NCI-H510A (cell line): ENCODE measurements at regions not wholly inside any gene's neighbourhood (a gene's known extent, or its start where the extent isn't known, plus 50 kb on each side); places are given as distances from the start of the nearest gene placed in this dataset.

Experiments
- DNase-seq: peaks from one replicate; lab custom pipeline; 2025; lab: John Stamatoyannopoulos, UW

DNA sequence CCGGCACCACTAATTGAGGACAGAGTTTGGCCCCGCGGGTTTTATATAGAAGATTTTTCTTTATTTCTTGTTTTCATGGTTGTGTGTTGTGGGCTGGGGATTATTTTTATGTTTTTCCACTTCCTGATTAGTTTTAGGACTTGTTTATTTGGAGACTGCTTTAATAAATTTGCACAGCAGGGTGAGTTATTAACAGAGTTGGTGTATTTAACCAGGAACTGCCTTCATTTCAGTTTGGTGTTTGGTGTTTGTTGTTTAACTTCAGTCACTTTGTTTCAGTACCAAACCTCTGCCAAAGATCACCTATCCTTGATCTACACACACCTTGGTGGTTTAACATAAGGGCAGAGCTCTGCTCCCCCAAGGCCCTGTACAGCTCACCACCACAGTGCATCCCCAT lies 103.5 kb upstream of the LMO4 start:
- no peak for DNase-seq

DNA sequence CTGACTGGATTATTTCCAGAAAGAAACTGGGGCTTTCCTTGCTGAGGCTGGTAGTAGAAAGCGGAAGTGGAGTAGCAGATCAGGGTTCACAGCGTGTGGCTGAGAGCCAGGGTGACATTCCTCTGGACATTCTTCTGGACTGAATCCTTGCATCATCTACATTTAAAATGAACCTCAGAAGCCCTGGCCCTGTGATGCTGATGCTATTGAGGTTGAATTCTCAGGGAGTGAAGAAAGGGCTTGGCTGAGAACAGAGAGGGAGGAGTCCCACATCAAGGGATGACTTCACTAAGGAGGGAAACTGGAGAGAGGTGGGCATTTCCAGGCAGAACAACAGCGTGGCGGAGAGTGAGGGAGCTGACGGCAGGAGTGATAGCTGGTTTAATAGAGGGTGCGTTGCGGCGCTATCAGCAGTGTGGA lies 102.3 kb upstream of the LMO4 start:
- no peak for DNase-seq

DNA sequence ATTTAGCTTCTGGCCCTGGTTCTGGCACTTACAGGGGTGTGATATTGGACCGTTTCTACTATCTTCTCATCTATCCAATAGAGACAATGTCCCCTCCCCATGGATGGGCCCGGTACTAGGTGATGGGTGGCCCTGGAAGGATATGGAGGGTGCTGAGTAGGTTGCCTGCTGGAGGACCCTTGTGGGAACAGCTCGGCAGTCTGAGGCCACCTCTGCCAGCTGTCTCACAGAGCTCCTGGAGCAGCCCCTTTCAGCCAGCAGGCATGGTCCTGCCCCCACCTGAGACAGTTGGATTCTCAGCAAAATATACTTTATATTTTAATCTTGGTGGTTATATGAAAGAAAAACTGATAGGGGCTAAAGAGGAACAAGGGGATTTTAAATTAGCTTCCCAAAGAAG lies 101.0 kb upstream of the LMO4 start:
- no peak for DNase-seq

DNA sequence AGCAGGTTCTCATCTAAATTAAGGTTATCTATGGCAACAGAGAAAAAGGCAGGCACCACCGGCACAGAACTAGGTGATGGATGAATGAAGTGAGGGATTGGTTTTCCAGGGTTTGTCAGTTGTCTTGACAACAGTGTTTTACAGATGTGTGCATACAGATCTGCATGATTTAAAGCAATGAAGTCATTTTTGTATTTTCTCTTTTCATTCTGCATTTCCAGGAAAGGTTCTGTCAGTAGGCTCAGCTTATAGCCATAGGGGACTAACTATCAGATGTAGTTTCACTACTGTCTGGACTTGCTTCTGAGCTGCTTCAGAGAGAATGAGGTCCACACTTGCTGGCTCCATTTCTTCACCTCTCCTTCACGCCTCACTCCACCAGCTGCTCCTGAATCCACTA lies 98.2 kb upstream of the LMO4 start:
- DNase-seq: no peak

DNA sequence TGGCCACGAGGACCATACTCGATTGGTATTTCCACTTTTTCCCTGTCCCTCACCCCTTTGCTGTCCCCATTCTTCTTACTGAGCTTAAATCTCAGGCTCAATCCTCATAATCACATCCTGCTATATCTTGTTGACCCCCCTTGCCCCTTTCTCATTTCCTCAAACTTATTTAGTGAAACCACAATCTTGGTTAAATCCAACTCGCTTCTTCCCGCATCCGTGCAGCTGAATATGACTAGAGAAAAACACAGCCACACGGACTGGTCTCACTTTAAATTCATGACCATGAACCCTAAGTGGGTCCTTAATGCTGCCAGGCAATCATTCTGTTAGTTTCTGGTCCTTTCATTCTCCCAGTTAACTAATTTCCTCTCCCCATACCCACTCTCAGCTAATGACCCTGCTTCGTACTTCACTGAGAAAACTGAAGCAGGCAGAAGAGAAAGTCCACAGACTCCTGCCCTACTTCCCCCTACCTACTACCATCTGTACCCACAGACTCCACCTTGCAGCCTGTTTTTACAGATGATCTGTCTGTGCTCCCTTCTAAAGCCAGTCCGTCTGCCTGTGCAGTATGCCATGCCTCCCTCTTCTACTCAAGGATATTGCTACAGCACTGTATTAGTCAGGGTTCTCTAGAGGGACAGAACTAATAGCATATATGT lies 96.8 kb upstream of the LMO4 start:
- no peak for DNase-seq

DNA sequence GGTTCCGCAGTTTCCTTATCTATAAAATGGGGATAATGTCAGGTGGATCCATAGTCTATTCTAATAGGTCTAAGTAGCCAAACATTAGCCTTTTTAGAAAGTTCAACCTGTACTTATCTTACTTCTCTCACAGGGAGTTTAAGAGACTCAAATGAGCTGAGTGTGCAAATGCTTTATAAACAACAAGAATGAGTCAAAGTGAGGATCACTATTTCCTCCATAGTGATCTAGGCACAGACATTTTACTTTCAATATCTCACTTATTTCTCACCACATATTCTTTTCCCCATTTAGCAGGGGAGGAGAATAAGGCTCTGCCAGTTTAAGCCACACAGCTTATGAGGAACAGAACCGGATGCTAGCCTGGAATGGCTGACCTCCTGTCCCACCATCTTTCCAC lies 92.1 kb upstream of the LMO4 start:
- DNase-seq: no peak

DNA sequence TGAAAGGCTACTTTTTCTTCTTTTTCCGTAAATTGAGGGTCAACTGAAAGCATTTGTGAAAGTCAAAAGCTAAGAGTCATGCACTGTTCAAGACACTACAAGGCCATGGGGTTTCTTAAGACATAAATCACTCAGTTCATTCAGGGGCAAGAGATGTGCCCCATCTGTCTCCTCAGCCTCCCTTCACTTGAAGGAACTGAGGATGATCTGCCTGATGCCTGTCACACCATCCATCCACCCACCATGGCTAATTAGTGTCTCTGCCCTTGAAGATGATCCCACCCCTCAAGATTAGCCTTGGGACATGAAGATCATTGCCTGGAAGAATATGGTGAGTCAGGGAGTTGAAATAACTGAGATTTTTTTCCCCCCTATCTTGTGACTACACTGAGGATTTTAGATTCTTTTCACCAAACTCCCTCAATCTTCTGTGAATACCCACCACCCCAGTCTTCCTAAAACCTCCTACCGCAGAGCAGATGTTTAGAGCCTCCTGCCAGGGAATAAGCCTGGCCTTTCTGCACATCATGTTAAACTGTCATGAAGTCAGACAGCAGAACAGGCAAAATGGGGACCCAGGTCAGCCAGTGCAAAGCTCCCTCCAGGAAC lies 88.6 kb upstream of the LMO4 start:
- DNase-seq: no peak

DNA sequence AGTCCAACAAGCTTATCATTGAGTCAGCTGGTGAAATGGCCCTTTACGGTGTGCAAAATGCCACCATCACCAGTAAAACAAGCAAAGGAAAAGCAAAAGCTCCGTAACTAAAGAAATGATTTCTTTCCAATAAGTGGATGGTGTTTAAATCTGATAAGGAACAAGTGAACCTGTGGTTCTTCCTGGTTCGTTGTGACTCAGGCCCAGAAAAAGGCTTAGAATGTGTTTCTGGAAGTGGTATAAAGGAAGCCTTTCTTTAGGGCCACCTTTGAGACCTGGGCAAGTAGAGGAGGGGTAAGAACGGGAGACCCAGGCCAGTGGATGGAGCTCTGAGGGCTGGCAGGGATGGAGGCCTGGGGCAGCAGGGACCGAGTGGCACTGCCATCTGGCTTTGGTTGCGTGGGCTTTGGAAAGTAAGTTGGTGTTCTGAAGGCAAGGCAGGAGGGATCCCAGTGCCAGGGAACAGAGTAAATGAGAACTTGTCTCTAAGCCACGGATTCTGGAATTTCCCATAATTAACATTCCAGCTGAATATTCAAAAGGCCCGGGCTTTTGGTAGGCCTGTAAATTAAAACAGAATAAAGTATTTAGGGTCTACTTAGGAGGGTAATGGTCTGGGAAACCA lies 87.9 kb upstream of the LMO4 start:
- DNase-seq: no peak

DNA sequence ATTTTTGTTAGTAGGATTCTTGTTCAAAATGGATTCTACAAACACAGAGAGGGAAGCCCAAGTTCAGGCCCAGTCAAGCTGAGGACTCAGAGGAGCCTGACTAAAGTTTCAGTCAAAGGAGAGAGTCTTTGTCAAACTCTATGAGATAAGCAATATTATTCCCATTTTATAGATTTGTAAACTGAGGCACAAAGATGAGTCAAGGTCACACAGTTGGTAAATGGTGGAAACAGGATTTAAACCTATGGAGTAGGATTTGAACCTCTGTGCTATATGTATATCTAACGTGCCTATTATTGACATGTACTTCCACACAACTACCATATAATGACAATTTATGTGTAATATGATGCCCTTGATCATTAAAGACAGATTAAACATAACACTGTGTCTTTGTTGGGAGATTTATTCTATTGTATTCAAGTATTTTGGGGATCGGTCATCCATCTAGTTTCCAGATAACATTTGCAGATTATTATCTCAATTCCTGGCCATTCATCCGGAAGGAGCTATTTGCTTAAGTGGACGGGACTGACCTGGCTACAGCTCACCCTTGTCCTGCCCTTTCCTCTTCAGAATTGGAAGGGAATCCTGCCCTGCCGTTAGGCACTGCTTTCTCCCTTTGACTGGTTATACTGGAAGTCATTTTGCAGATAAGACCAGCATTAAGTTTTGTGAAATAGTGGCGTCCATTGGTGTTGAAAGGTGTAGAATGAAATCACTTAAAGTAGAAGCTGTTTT lies 86.1 kb upstream of the LMO4 start:
- no peak for DNase-seq

DNA sequence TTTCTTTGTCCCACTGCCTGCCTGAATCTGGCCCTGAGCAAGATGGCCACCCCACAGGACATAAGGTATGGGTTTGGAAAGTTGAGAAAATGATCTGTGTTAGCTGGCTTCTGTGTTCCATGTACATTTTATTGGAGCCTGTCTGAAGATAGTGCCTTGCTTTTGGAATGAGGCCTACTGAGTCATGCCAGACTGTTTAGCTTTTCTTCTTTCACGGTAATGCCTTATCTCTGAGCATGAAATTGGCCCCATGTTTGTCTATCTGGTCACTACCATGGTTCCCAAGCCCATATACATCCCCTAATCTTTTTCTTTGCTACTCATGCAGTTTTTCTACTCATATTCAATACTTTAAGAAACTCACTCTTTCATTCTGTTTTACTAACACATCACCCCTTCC lies 85.1 kb upstream of the LMO4 start:
- no peak for DNase-seq

DNA sequence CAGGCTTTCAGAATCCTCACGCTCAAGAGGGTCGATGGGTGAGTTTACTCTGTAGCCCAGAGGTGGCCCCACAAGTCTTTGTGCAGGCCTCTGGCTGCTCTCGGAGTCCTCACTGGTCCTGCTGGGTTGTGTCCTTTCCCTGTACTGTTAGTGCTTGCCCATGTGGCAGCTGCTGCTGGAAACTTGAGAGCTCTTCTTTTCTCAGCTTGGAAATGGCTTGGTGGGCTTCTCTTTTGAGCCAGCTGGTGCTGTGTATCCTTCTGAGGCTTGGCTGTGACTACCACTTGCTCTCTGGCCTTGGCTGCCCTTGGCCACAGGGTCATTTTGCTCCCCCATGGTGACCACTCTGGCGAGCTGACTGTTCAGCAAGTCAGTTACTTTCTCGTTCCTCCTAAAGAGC lies 82.2 kb upstream of the LMO4 start:
- DNase-seq: no peak

DNA sequence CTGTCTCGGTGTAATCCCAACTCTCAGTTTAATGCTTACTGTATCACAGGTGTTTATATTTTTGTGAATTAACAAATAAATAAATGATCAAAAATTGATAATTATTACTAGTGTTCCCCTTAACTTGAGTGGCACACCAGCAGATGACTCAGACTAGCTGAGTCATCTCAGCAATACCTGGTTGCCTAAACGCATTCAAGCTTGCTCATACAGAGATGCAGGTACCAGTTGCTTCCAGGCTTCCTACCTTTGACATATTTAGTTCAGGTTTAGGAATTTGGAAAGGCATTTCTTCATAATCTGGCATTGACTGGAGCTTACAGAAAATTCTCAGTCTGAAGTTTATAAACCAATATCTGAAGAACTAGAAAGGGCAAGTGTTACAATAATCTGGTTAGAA lies 78.9 kb upstream of the LMO4 start:
- no peak for DNase-seq

DNA sequence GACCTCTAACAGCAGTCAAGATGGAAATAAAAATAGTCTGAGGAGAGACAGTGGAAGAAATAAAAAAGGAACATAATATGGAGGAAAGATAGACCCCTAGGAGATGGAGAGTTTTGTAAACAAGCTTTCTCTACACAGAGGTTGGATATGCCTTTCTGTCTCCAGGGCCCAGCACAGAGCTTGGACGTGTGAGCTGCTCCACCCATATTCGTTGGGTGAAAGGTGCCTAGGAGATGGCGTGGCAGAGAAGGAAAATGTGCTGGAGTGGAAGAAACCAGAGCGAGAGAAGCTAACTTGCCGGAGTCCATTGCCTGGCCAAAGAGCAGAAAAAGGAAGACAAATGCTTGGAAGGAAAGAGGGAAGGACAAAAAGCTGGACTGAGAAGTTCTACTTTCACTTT lies 78.3 kb upstream of the LMO4 start:
- no peak for DNase-seq

DNA sequence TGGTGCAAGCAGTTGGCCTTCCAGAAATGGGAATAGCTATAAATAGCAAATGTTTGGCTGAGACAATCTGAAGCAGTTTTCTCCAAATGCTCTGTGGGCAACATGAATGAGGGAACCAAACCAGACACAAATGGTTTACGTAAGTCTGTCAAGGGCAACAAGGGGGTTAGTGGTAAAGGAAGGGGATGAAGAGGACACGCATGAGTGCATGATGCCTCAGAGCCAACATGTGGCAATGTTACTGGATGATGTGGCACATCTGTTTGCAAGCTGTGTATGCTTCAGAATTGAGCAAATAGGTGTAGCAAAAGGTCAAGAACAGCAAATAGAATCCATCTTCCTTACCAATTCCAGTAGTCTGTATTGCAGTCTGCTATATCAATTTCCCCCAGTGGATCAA lies 76.3 kb upstream of the LMO4 start:
- DNase-seq: no peak

DNA sequence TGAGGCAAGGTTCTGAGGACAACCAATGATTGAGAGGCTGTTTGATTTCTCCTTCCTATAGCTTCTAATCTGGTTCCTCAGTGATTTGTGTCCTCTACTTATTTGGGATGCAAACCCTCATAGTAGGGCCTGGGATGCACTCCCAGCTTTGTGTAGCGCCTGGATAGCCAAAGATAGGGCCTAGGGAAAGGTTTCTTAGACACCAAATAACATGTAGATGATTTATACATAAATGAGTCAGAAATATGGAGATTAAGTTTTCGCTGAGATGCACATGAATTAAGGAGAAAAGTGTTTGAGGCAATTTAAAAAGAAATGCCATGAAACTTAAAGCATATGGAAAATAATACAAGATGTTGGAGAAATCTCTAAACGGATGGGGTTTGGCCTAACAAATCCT lies 66.0 kb upstream of the LMO4 start:
- no peak for DNase-seq

DNA sequence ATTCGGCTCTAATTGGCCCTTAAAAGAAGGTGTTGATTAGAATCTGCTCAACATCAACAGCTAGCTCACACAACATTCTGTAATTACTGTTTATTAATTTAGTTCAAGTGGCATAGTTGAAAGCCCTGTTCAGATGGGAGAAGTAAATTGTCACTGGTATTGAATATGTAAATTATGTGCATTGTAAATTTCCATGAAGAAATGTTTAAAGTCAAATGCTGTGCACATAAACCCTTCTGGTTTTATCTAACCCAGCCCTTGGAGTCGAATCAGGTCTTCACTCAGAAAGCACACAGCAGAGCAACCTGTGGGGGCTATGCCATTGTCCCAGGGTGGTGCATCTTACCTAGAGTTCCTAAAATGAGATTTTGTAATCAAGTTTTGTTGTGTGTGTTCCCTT lies 65.4 kb upstream of the LMO4 start:
- DNase-seq: no peak

DNA sequence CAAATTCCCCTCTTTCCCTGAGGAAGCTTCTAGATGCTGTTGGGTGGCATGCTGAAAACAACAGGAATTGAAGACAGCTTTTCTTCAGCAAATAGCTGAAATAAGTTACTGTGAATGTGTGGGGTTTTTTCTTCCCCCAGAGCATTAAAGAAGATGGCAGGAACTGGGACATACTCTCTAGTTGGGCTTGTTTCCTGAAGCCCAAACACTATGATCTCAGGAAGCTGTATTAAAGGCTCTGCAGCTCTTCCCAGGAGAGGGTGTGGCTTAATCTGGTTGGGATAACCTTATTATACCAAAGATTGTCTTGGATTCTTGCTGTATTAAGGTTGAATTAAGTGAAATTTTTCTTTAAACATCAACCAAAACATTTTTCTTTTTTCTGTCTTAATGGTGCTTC lies 64.9 kb upstream of the LMO4 start:
- DNase-seq: no peak

DNA sequence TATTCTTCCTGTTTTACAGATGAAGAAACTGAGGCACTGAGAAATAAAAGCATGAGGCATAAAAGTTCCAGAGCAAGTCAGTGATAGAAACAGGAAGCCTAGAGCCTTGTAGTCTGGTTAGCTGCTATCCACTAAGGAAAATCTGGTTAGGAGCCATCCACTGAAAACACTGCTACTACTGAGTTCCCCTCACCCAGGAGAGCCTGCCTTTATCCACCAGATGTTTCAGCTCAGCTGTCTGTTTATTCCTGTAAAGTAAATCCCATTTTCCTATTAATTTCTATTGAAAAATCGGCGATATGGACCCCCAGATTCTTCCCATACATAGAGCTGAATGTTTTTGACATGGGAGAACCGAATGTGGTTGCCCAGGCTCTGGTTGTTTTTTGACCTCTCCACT lies 63.7 kb upstream of the LMO4 start:
- no peak for DNase-seq

DNA sequence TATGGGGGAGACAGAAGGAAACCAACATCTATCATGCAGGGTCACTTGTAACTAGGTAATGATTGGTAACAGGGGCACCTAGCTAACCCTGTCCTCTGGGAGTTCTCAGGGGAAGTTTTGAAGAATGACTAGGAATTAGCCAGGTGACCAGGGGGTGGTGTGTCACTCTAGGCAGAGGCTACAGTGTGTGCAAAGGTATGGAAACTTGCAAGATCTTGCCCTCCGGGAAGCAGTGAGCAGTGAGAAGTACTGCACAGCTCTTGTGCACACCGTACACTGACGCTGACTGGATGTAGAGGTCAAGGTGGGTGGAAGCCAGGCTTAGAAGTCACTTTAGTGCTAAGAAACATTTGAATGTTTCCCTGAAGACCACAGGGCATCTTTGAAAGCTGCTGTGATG lies 62.9 kb upstream of the LMO4 start:
- no peak for DNase-seq

DNA sequence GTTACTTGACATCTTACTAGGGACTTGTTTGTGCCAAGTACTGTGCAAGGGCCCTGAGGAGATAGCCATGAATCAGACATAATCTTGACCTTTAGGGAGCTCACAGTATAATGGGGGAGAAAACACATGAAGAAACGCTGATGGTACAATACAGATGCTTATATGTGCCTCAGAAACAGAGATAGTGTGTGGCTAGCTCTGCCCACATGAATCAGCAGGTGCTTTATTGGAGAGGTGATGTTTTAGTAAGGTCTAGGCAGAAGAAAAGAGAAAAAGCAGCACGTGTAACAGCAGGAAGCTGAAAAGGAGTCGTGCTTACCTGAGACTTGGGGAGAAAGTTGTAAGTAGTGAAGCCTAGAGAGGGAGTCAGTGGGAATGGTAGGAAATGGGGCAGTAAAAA lies 60.6 kb upstream of the LMO4 start:
- no peak for DNase-seq

DNA sequence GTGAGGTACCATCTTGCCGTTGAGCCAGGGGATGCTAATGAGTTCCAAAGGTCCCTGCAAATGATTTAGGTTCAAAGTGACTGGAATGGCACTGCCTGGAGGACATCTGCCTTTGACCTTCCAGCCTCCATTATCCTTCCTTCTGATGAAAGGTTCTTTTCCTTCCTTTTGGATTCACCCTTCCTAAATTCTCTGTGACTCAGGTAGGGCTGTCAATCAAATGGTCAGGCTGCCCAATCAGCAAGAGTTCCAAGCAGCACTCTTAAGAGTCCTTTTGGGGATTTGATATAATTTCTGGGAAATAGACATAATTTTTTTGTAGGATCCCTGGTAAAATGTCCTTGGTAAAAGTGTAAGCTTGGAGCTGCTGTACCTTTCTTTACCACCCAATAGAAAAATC lies 58.8 kb upstream of the LMO4 start:
- no peak for DNase-seq

DNA sequence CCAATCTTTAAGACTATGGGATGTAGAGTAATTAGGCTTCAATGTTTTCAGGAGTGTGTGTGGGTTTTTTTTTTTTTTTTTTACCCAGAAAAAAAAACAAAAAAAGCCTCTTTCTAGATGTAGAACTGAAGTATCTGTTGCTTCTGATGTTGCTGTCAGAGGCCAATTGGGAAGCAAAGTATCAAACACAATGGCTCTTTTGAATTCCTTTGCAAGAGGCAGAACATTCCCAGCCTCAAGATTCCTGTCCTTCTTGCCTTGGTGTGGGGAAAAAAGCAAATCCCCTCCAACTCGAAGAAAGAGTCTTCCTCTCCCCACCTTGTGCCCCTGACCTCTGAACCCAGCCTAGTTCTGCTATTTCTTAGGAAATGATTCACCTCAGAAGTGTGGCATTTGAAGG lies 55.4 kb upstream of the LMO4 start:
- no peak for DNase-seq

DNA sequence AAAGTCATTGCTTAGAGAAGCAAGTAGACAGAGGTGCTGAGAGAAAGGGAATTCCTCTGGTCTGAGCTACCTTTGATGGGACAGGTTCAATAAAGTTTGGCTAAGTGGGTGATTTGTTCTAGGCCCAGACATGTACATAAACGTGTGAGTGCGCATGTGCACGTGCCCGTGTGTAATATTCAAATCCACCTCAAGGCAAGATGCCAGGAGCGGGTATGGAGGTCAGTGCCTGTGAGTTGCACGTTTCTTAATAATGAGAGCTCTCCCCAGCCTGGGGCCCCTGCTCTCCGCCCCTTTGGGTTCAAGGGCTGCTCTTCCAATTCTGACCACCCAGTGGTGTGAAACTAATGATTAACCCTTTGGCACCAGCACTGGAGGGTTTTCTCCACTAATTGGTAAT lies 53.8 kb upstream of the LMO4 start:
- DNase-seq: no peak
